ENCODE measurements at regions not wholly inside any gene's neighbourhood (a gene's known extent, or its start where the extent isn't known, plus 50 kb on each side); places are given as distances from the start of the nearest gene placed in this dataset.
A peak's percentile ranks its signal among the peaks of the same experiment; 100 is the strongest.

DNA sequence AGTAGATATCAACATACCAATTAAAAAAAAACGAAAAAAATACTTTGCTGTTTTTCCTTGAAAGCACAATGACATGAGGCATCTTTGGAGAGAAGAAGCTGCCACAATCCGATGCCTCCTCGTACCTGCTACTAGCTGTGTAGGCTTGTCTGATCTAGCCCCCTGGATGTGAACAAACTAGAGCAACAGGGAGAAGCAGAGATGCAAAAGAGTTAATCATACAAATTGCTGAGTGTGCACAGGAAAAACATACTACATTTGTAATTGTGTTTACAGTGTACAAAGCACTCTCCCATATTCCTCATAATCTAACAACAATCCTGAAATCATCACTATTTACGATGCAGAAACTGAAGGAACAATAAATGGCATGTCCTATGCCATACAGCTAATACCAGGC, 227.0 kb upstream of the CTNNB1 start:
- Histone ChIP-seq H2AFZ (ENCODE audit: low read depth, low read length) (no peak overlapping the region), H3K27me3 (ENCODE audit: control insufficient read depth in 2 of 2, insufficient read depth in 2 of 2, low read length in 2 of 2) (0 out of 5 replicates have a peak, but pooled peaks cover 0 to 7% of the 10 kb centered on the region in 2 experiments), H4K20me1 (replicated peaks; ENCODE audit: control insufficient read depth, insufficient read depth, low read length) (0 out of 2 replicates have a peak, but pooled peaks cover 4% of the 10 kb centered on the region), H3K27ac (ENCODE audit: extremely low read depth, low read depth, low read length) (no peak overlapping the region), H3K9ac (ENCODE audit: insufficient read depth in 1 of 2, low read depth in 2 of 2, low read length in 2 of 2) (no peak overlapping the region), H3K9me1 (ENCODE audit: control insufficient read depth, insufficient read depth, low read length) (no peaks in the 10 kb centered on the region), H3K4me2 (ENCODE audit: insufficient read depth, low read length) (no peak overlapping the region), H3K36me3 (ENCODE audit: control insufficient read depth, insufficient read depth, low read length) (no peaks in the 10 kb centered on the region), H3K4me3 (no peak overlapping the region), H3K79me2 (ENCODE audit: control insufficient read depth, insufficient read depth, low read length) (no peaks in the 10 kb centered on the region), H3K4me1 (replicated peaks in 1 of 2; ENCODE audit: control insufficient read depth in 2 of 2, insufficient read depth in 2 of 2, low read length in 2 of 2) (no peaks in the 10 kb centered on the region), H3K9me3 (replicated peaks; ENCODE audit: control insufficient read depth, insufficient read depth, low read depth, low read length) (no peaks in the 10 kb centered on the region)
- FAIRE-seq = no peak
- TF ChIP-seq MAFF (IDR thresholded peaks at IDR 0.05; ENCODE audit: low read length) (0 out of 2 replicates have a peak, but pooled peaks have one; percentile 1), C11orf30 (IDR thresholded peaks at IDR 0.05; ENCODE audit: low read depth) (peak; percentile 23; the same call in 1 of the 2 replicates), ZNF316 (IDR thresholded peaks at IDR 0.05) (peak; percentile 64; the same call in 1 of the 2 replicates), ZNF3 (CRISPR knock-in tag; IDR thresholded peaks at IDR 0.05) (no peak), KDM2B (CRISPR knock-in tag; IDR thresholded peaks at IDR 0.05) (no peak)
- POLR2A ChIA-PET = interaction anchor here (0.5 kb wide), 1 partner anchor 12 kb away, joined by 4 read pairs; no protein-coding TSS in a partner anchor
- in situ Hi-C loops (cut with MboI) = no loop called here
- CTCF ChIA-PET (ENCODE audit: low intra/inter-chr PET ratio) = no interaction called here
- intact Hi-C loops (cut with micrococcal nuclease) = no loop called here
- no TSS peak for BruUV-seq (replicated peaks)
- ATAC-seq = no peak
- 2% methylated on average over 4 of the region's 4 CpGs for WGBS (ENCODE audit: insufficient coverage, low coverage, missing lambda C conversion rate)
- no peak for DNase-seq (ENCODE audit: extremely low read depth in 1 of 4, low spot score in 3 of 4)

DNA sequence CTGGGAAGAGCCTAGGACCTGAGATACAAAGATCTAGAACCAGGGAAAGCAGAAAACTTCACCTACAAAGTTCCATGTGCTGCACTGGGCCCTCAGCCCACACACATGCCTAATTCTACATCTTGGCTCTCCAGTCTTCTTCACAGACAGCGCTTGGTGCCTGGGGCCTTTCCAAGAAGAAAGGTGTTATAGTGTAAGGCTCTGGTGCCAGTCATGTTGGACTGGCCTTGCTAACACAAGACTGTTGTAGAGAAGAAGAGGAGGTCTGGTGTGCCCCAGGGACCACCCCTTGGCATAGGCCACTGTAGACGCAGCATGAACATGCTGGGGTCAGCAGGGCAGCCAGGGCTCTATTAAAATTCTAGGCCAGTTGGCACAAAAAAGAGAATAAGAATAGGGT, 226.2 kb upstream of the CTNNB1 start:
- Histone ChIP-seq H3K9me1 (ENCODE audit: control insufficient read depth, insufficient read depth, low read length) (no peaks in the 10 kb centered on the region), H3K4me1 (replicated peaks in 1 of 2; ENCODE audit: control insufficient read depth in 2 of 2, insufficient read depth in 2 of 2, low read length in 2 of 2) (no peaks in the 10 kb centered on the region), H3K4me2 (ENCODE audit: insufficient read depth, low read length) (no peak overlapping the region), H3K27me3 (ENCODE audit: control insufficient read depth in 2 of 2, insufficient read depth in 2 of 2, low read length in 2 of 2) (0 out of 5 replicates have a peak, but pooled peaks cover 0 to 7% of the 10 kb centered on the region in 2 experiments), H3K27ac (ENCODE audit: extremely low read depth, low read depth, low read length) (no peak overlapping the region), H2AFZ (ENCODE audit: low read depth, low read length) (no peak overlapping the region), H3K4me3 (no peak overlapping the region), H3K9ac (ENCODE audit: insufficient read depth in 1 of 2, low read depth in 2 of 2, low read length in 2 of 2) (no peak overlapping the region), H3K79me2 (ENCODE audit: control insufficient read depth, insufficient read depth, low read length) (no peaks in the 10 kb centered on the region), H4K20me1 (replicated peaks; ENCODE audit: control insufficient read depth, insufficient read depth, low read length) (0 out of 2 replicates have a peak, but pooled peaks cover 4% of the 10 kb centered on the region), H3K36me3 (ENCODE audit: control insufficient read depth, insufficient read depth, low read length) (no peaks in the 10 kb centered on the region), H3K9me3 (replicated peaks; ENCODE audit: control insufficient read depth, insufficient read depth, low read depth, low read length) (no peaks in the 10 kb centered on the region)
- ChIA-PET CTCF (ENCODE audit: low intra/inter-chr PET ratio) (no interaction called here), POLR2A (interaction anchor here (0.7 kb wide), 1 partner anchor 120 kb away, joined by 3 read pairs; no protein-coding TSS in a partner anchor)
- no TSS peak for BruUV-seq (replicated peaks)
- no peak for FAIRE-seq
- intact Hi-C loops (cut with micrococcal nuclease) = no loop called here
- in situ Hi-C loops (cut with MboI) = no loop called here
- no peak for DNase-seq (ENCODE audit: extremely low read depth in 1 of 4, low spot score in 3 of 4)
- 0% methylated on average over 2 of the region's 2 CpGs for WGBS (ENCODE audit: insufficient coverage, low coverage, missing lambda C conversion rate)
- ATAC-seq = no peak
- TF ChIP-seq SIRT6 (IDR thresholded peaks at IDR 0.05; ENCODE audit: low read depth, low read length) = no peak
- TF ChIP-seq KDM2B (CRISPR knock-in tag; IDR thresholded peaks at IDR 0.05) = no peak
- TF ChIP-seq RBM15 (IDR thresholded peaks at IDR 0.05; ENCODE audit: insufficient read depth, low read length) = no peak
- no peak for TF ChIP-seq HMG20B (CRISPR knock-in tag; IDR thresholded peaks at IDR 0.05)
- no peak for TF ChIP-seq ZNF707 (CRISPR knock-in tag; conservative IDR thresholded peaks at IDR 0.05)
- no peak for TF ChIP-seq DMBX1 (CRISPR knock-in tag; IDR thresholded peaks at IDR 0.05; ENCODE audit: borderline replicate concordance)
- no peak for TF ChIP-seq HINFP (tag; conservative IDR thresholded peaks at IDR 0.05; ENCODE audit: low read depth)
- no peak for TF ChIP-seq ZKSCAN3 (CRISPR knock-in tag; IDR thresholded peaks at IDR 0.05)
- no peak for TF ChIP-seq CBFA2T2 (conservative IDR thresholded peaks at IDR 0.05)
- TF ChIP-seq CHCHD3 (CRISPR knock-in tag; IDR thresholded peaks at IDR 0.05) = no peak
- no peak for TF ChIP-seq EWSR1 (IDR thresholded peaks at IDR 0.05; ENCODE audit: borderline replicate concordance, low read depth, partially characterized antibody)
- TF ChIP-seq, protein P1, sequence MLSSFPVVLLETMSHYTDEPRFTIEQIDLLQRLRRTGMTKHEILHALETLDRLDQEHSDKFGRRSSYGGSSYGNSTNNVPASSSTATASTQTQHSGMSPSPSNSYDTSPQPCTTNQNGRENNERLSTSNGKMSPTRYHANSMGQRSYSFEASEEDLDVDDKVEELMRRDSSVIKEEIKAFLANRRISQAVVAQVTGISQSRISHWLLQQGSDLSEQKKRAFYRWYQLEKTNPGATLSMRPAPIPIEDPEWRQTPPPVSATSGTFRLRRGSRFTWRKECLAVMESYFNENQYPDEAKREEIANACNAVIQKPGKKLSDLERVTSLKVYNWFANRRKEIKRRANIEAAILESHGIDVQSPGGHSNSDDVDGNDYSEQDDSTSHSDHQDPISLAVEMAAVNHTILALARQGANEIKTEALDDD (IDR thresholded peaks at IDR 0.05) = no peak
- no peak for TF ChIP-seq SMAD3 (CRISPR knock-in tag; conservative IDR thresholded peaks at IDR 0.05)
